ENCODE measurements at regions not wholly inside any gene's neighbourhood (a gene's known extent, or its start where the extent isn't known, plus 50 kb on each side); places are given as distances from the start of the nearest gene placed in this dataset.

- no peak overlapping the region for H3K4me3 ChIP-seq (ENCODE audit: low read depth, low read length)
- TF ChIP-seq CTCF (IDR thresholded peaks at IDR 0.05; ENCODE audit: low read depth, low read length) = no peak
Measured at GRCh38 chr1:175808573-175808972, 65.2 kb upstream of the TNR start.

GRCh38 chr1:175804561-175804960 lies 61.2 kb upstream of the TNR start:
- TF ChIP-seq CTCF (IDR thresholded peaks at IDR 0.05; ENCODE audit: low read depth, low read length) = no peak
- no peak overlapping the region for H3K4me3 ChIP-seq (ENCODE audit: low read depth, low read length)

- no peak for TF ChIP-seq CTCF (IDR thresholded peaks at IDR 0.05; ENCODE audit: low read depth, low read length)
- no peak overlapping the region for H3K4me3 ChIP-seq (ENCODE audit: low read depth, low read length)
Measured at GRCh38 chr1:175803413-175803812, 60.0 kb upstream of the TNR start.

- no peak for TF ChIP-seq CTCF (IDR thresholded peaks at IDR 0.05; ENCODE audit: low read depth, low read length)
- H3K4me3 ChIP-seq (ENCODE audit: low read depth, low read length) = no peak overlapping the region
Measured at GRCh38 chr1:175802407-175803123, 59.2 kb upstream of the TNR start.

- TF ChIP-seq CTCF (IDR thresholded peaks at IDR 0.05; ENCODE audit: low read depth, low read length) = no peak
Measured at GRCh38 chr1:175801979-175802378, 58.6 kb upstream of the TNR start.

GRCh38 chr1:175797576-175797975 lies 54.2 kb upstream of the TNR start:
- no peak overlapping the region for H3K4me3 ChIP-seq (ENCODE audit: low read depth, low read length)
- TF ChIP-seq CTCF (IDR thresholded peaks at IDR 0.05; ENCODE audit: low read depth, low read length) = no peak

More at GRCh38 chr1:175801979-175802378, 58.6 kb upstream of the TNR start:
- no peak overlapping the region for H3K4me3 ChIP-seq (ENCODE audit: low read depth, low read length)

- H3K4me3 ChIP-seq (ENCODE audit: low read depth, low read length) = no peak overlapping the region
- no peak for TF ChIP-seq CTCF (IDR thresholded peaks at IDR 0.05; ENCODE audit: low read depth, low read length)
Measured at GRCh38 chr1:175794586-175794985, 51.2 kb upstream of the TNR start.
